Liver (tissue), 8 donors: ENCODE measurements at regions not wholly inside any gene's neighbourhood (a gene's known extent, or its start where the extent isn't known, plus 50 kb on each side); places are given as distances from the start of the nearest gene placed in this dataset.

Source experiments
- DNase-seq: peaks from one replicate; pipeline ENCODE4 v3.0.0-alpha.2; 2017; ENCODE audit warnings: low spot score
- H3K27ac ChIP-seq, 2 donors: one replicate each; pipeline ENCODE4 v1.7.0; 2013; ENCODE audit warnings: inconsistent platforms in 2 of 2, low read length in 2 of 2, control low read depth in 1 of 2, low read depth in 1 of 2, mild to moderate bottlenecking in 1 of 2
- H3K27me3 ChIP-seq, 4 donors: one replicate each; pipeline versions ENCODE4 v1.6.1 to v1.7.0; 2013; ENCODE audit warnings: low read length in 3 of 4, inconsistent platforms in 1 of 4, mild to moderate bottlenecking in 1 of 4, moderate library complexity in 1 of 4; ENCODE audit not compliant: control insufficient read depth in 4 of 4, insufficient read depth in 4 of 4
- H3K36me3 ChIP-seq, 4 donors: one replicate each; pipeline versions ENCODE4 v1.6.1 to v1.7.0; 2013; ENCODE audit warnings: low read length in 3 of 4, mild to moderate bottlenecking in 3 of 4, low read depth in 1 of 4, moderate library complexity in 1 of 4; ENCODE audit not compliant: control insufficient read depth in 4 of 4, insufficient read depth in 3 of 4
- H3K4me1 ChIP-seq, 4 donors: one replicate each; pipeline versions ENCODE4 v1.6.1 to v1.7.0; 2013; ENCODE audit warnings: low read length in 3 of 4, mild to moderate bottlenecking in 3 of 4, moderate library complexity in 1 of 4; ENCODE audit not compliant: control insufficient read depth in 4 of 4, insufficient read depth in 4 of 4
- H3K4me3 ChIP-seq, 3 donors: one replicate each; pipeline versions ENCODE4 v1.6.1 to v1.7.0; 2013; ENCODE audit warnings: low read length in 3 of 3, control low read depth in 1 of 3, low read depth in 1 of 3, mild to moderate bottlenecking in 1 of 3
- H3K9ac ChIP-seq, 2 donors: one replicate each; pipeline ENCODE4 v1.7.0; 2013; ENCODE audit warnings: low read length in 2 of 2, mild to moderate bottlenecking in 2 of 2, moderate library complexity in 2 of 2, control low read depth in 1 of 2, low read depth in 1 of 2
- H3K9me3 ChIP-seq, 4 donors: one replicate each; pipeline versions ENCODE4 v1.6.1 to v1.7.0; 2013; ENCODE audit warnings: low read length in 3 of 4; ENCODE audit not compliant: control insufficient read depth in 4 of 4
- EGR1 ChIP-seq, 2 donors: IDR thresholded peaks; 2 replicates each; pipeline ENCODE4 v1.6.1; 2016 to 2018; ENCODE audit warnings: antibody characterized with exemption in 2 of 2, low read depth in 2 of 2
- FOXA1 ChIP-seq: IDR thresholded peaks from 2 replicates; pipeline ENCODE4 v1.6.1; 2016; ENCODE audit warnings: antibody characterized with exemption
- FOXA2 ChIP-seq: IDR thresholded peaks from 2 replicates; pipeline ENCODE4 v1.6.1; 2016; ENCODE audit warnings: antibody characterized with exemption
- GABPA ChIP-seq, 2 donors: IDR thresholded peaks in 1 of 2; conservative IDR thresholded peaks in 1 of 2; 2 replicates each; pipeline ENCODE4 v1.6.1; 2016; ENCODE audit warnings: antibody characterized with exemption in 2 of 2, mild to moderate bottlenecking in 1 of 2, moderate library complexity in 1 of 2
- HNF4A ChIP-seq, 2 donors: conservative IDR thresholded peaks; 2 replicates each; pipeline ENCODE4 v1.6.1; 2016; ENCODE audit warnings: antibody characterized with exemption in 2 of 2, mild to moderate bottlenecking in 2 of 2
- HNF4G ChIP-seq: IDR thresholded peaks from 2 replicates; pipeline ENCODE4 v1.6.1; 2016; ENCODE audit warnings: antibody characterized with exemption
- JUND ChIP-seq, 2 donors: IDR thresholded peaks; 2 replicates each; pipeline ENCODE4 v1.6.1; 2016; ENCODE audit warnings: antibody characterized with exemption in 2 of 2
- NR2F2 ChIP-seq: IDR thresholded peaks from 2 replicates; pipeline ENCODE4 v1.6.1; 2016; ENCODE audit warnings: antibody characterized with exemption
- RAD21 ChIP-seq, 2 donors: IDR thresholded peaks; 2 replicates each; pipeline ENCODE4 v1.6.1; 2016; ENCODE audit warnings: antibody characterized with exemption in 2 of 2, mild to moderate bottlenecking in 2 of 2
- RXRA ChIP-seq, 2 donors: IDR thresholded peaks; 2 replicates each; pipeline ENCODE4 v1.6.1; 2017 to 2018; ENCODE audit warnings: antibody characterized with exemption in 2 of 2, mild to moderate bottlenecking in 1 of 2
- SP1 ChIP-seq: IDR thresholded peaks from 2 replicates; pipeline ENCODE4 v1.6.1; 2018; ENCODE audit warnings: antibody characterized with exemption, mild to moderate bottlenecking
- TAF1 ChIP-seq: conservative IDR thresholded peaks from 2 replicates; pipeline ENCODE4 v1.6.1; 2016; ENCODE audit warnings: antibody characterized with exemption, mild to moderate bottlenecking
- YY1 ChIP-seq: IDR thresholded peaks from 2 replicates; pipeline ENCODE4 v1.6.1; 2016; ENCODE audit warnings: antibody characterized with exemption, mild to moderate bottlenecking
- WGBS: extraction: QIAGEN DNeasy Blood & Tissue Kit; methylation state at CpG from one replicate; pipeline ENCODE4 v1.1.7; 2013; 5-methylcytosine and 5-hydroxymethylcytosine counted together
- TF ChIP-seq, protein P1 (sequence below): IDR thresholded peaks from 2 replicates; pipeline ENCODE4 v1.6.1; 2016; ENCODE audit warnings: antibody characterized with exemption
- TF ChIP-seq, protein P2 (sequence below): IDR thresholded peaks from 2 replicates; pipeline ENCODE4 v1.6.1; 2016; ENCODE audit warnings: antibody characterized with exemption
- TF ChIP-seq, protein P3 (sequence below): IDR thresholded peaks from 2 replicates; pipeline ENCODE4 v1.6.1; 2016; ENCODE audit warnings: antibody characterized with exemption, mild to moderate bottlenecking
- TF ChIP-seq, protein P4 (sequence below): fragments of 150-350 bp; IDR thresholded peaks from 2 replicates; pipeline ENCODE4 v1.5.1; 2017; ENCODE audit warnings: improper control_type of control experiment, low read depth, low read length; ENCODE audit not compliant: missing input control
- TF ChIP-seq, protein P5 (sequence below): IDR thresholded peaks from 2 replicates; pipeline ENCODE4 v1.6.1; 2016; ENCODE audit warnings: antibody characterized with exemption
- donor health status: healthy.
- donor health status: healthy.
- donor health status: healthy.
- donor health status: healthy.
- donor health status: healthy.

DNA sequence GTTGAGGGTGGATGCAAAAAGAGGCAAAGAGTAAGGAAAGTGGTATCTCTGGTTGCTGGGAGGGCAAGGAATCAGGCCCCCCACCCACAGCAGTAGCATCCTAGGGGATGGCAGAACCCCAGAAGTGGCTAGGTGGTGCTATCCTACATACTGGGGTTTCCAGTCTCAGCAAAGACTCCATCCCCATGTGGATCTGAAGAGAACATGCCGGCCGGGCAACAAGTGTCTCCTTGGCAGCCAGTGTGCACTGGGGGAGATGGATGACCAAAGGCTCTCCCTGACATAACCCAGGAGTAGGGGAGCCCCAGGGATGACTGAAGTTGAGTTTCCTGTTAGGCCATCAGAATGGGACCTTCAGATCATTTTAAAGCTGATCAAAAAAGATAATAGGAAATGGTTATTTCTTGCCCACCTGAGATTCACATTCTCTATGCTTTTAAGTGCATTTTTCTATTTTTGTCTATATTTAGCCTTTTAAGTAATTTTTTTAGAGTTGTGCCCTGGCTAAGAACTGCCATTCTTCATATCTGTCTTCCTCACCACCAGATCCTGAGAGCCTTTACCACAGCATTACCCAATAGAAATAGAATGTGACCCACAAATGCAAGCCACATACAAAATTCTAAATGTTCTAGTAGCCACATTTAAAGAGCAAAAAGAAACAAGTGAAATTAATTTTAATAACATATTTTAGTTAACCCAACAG, 78.7 kb upstream of the SMIM23 start:
- TF ChIP-seq YY1 (no peak), RXRA (IDR thresholded peaks at IDR 0.05) (no peak), HNF4A (conservative IDR thresholded peaks at IDR 0.05) (no peak), FOXA2 (no peak), TAF1 (no peak)
- TF ChIP-seq, protein P1, sequence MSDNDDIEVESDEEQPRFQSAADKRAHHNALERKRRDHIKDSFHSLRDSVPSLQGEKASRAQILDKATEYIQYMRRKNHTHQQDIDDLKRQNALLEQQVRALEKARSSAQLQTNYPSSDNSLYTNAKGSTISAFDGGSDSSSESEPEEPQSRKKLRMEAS: no peak
- peak; percentile 20 for DNase-seq
- WGBS: 90% methylated on average over 2 of the region's 2 CpGs
- Histone ChIP-seq H3K27ac (no peak overlapping the region), H3K36me3 (no peaks in the 10 kb centered on the region), H3K4me1 (no peaks in the 10 kb centered on the region), H3K27me3 (peaks cover 0 to 3% (median 0%) of the 10 kb centered on the region in 4 donors), H3K9ac (no peak overlapping the region), H3K4me3 (no peak overlapping the region), H3K9me3 (no peaks in the 10 kb centered on the region)

DNA sequence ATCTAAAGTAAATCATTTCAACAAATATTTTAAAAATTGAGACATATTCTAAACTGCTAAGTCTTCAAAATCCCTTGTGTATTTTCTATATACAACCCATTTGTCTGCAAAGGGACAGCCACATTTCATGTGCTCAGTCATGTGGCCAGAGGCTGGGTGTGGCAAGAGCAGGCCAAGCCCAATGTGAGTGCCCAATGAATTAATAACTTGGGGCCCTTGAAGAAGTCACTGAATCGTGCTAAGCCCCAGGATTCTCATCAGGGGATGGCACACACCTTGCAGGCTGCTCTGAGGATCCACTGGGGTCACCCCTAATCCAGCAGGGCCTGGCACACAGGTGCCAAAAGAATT, 78.2 kb upstream of the SMIM23 start:
- Histone ChIP-seq H3K9ac (no peak overlapping the region), H3K27ac (no peak overlapping the region), H3K4me3 (no peak overlapping the region), H3K27me3 (peaks cover 0 to 3% (median 0%) of the 10 kb centered on the region in 4 donors), H3K9me3 (no peaks in the 10 kb centered on the region), H3K4me1 (no peaks in the 10 kb centered on the region), H3K36me3 (no peaks in the 10 kb centered on the region)
- WGBS: 83% methylated on average over 1 of the region's 1 CpG
- DNase-seq: no peak
- no peak for TF ChIP-seq SP1
- TF ChIP-seq, protein P2, sequence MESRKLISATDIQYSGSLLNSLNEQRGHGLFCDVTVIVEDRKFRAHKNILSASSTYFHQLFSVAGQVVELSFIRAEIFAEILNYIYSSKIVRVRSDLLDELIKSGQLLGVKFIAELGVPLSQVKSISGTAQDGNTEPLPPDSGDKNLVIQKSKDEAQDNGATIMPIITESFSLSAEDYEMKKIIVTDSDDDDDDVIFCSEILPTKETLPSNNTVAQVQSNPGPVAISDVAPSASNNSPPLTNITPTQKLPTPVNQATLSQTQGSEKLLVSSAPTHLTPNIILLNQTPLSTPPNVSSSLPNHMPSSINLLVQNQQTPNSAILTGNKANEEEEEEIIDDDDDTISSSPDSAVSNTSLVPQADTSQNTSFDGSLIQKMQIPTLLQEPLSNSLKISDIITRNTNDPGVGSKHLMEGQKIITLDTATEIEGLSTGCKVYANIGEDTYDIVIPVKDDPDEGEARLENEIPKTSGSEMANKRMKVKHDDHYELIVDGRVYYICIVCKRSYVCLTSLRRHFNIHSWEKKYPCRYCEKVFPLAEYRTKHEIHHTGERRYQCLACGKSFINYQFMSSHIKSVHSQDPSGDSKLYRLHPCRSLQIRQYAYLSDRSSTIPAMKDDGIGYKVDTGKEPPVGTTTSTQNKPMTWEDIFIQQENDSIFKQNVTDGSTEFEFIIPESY: no peak
- TF ChIP-seq, protein P3, sequence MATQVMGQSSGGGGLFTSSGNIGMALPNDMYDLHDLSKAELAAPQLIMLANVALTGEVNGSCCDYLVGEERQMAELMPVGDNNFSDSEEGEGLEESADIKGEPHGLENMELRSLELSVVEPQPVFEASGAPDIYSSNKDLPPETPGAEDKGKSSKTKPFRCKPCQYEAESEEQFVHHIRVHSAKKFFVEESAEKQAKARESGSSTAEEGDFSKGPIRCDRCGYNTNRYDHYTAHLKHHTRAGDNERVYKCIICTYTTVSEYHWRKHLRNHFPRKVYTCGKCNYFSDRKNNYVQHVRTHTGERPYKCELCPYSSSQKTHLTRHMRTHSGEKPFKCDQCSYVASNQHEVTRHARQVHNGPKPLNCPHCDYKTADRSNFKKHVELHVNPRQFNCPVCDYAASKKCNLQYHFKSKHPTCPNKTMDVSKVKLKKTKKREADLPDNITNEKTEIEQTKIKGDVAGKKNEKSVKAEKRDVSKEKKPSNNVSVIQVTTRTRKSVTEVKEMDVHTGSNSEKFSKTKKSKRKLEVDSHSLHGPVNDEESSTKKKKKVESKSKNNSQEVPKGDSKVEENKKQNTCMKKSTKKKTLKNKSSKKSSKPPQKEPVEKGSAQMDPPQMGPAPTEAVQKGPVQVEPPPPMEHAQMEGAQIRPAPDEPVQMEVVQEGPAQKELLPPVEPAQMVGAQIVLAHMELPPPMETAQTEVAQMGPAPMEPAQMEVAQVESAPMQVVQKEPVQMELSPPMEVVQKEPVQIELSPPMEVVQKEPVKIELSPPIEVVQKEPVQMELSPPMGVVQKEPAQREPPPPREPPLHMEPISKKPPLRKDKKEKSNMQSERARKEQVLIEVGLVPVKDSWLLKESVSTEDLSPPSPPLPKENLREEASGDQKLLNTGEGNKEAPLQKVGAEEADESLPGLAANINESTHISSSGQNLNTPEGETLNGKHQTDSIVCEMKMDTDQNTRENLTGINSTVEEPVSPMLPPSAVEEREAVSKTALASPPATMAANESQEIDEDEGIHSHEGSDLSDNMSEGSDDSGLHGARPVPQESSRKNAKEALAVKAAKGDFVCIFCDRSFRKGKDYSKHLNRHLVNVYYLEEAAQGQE: no peak
- no peak for TF ChIP-seq YY1
- TF ChIP-seq TAF1: no peak
- no peak for TF ChIP-seq FOXA2
- TF ChIP-seq NR2F2: no peak
- no peak for TF ChIP-seq GABPA (IDR thresholded peaks at IDR 0.05 in 1 of 2, conservative IDR thresholded peaks at IDR 0.05 in 1 of 2)
- TF ChIP-seq RXRA (IDR thresholded peaks at IDR 0.05): no peak
- TF ChIP-seq, protein P1: no peak
- no peak for TF ChIP-seq JUND (IDR thresholded peaks at IDR 0.05)
- no peak for TF ChIP-seq FOXA1
- TF ChIP-seq RAD21 (IDR thresholded peaks at IDR 0.05): no peak
- TF ChIP-seq, protein P4, sequence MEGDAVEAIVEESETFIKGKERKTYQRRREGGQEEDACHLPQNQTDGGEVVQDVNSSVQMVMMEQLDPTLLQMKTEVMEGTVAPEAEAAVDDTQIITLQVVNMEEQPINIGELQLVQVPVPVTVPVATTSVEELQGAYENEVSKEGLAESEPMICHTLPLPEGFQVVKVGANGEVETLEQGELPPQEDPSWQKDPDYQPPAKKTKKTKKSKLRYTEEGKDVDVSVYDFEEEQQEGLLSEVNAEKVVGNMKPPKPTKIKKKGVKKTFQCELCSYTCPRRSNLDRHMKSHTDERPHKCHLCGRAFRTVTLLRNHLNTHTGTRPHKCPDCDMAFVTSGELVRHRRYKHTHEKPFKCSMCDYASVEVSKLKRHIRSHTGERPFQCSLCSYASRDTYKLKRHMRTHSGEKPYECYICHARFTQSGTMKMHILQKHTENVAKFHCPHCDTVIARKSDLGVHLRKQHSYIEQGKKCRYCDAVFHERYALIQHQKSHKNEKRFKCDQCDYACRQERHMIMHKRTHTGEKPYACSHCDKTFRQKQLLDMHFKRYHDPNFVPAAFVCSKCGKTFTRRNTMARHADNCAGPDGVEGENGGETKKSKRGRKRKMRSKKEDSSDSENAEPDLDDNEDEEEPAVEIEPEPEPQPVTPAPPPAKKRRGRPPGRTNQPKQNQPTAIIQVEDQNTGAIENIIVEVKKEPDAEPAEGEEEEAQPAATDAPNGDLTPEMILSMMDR: no peak
- TF ChIP-seq HNF4A (conservative IDR thresholded peaks at IDR 0.05): no peak
- TF ChIP-seq HNF4G: no peak
- TF ChIP-seq, protein P5, sequence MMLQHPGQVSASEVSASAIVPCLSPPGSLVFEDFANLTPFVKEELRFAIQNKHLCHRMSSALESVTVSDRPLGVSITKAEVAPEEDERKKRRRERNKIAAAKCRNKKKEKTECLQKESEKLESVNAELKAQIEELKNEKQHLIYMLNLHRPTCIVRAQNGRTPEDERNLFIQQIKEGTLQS: no peak
- no peak for TF ChIP-seq EGR1 (IDR thresholded peaks at IDR 0.05; ENCODE audit: low read depth in 2 of 2)
